GM19238 (cell line): ENCODE measurements at regions not wholly inside any gene's neighbourhood (a gene's known extent, or its start where the extent isn't known, plus 50 kb on each side); places are given as distances from the start of the nearest gene placed in this dataset.
"Not testable (repeated sequence)": the region's sequence is repeated elsewhere in the genome, so short reads cannot be mapped to it uniquely, and the experiment has no call there.

Experiments
- DNase-seq: peaks from one replicate; pipeline ENCODE4 v3.0.0; 2011; ENCODE audit warnings: low spot score; ENCODE audit not compliant: insufficient read length

DNA sequence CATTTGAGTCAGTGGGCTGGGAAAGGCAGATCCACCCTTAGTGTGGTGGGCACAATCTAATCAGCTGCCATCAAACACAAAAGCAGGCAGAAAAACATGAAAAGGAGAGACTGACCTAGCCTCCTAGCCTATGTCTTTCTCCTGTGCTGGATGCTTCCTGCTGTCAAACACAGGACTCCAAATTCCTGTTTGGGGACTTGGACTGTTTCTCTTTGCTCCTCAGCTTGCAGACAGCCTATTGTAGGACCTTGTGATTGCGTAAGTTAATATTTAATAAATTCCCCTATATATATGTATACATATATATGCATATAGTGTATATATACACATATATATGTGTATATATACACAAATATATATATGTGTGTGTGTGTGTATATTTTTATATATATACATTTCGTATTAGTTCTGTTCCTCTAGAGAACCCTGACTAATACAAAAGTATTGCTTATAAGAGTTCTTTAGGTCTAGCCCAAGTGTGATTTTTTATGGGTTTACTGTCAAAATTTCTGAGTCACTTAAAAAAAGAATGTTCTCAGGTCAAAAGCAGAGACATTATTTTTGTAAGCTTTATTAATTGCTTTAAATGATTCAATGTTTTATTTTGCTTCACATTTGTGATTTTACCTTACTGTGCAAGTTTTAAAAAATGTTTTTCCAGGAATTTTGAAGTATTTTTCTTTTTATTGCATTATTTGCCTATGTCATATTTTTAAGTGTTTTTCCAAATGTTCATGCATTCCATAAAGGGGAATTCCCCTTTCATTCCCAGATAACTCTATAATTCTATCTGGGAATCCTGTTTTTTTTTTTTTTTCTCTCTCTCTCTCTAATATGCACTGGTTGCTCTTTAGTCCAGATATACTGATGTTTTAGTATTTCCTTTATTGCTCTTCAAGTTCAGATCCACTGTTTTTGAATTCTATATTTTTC, 92.1 kb upstream of the ADAMTS5 start:
- no peak for DNase-seq

DNA sequence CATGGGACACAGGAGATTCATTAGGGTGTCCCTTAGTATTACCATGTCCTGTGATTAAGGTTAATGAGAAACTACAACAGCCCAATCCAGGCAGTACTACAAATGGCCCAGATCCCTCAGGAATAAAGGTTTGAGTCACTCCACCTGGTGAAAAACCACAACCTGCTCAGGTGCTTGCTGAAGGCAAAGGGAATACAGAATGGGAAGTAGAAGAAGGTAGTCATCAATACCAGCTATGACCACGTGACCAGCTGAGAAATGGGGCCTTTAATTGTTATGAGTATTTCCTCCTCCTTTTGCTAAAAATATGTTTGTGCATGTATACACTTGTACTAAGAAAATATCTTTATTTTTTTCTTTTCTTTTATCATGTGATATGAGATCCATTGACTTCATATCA, 91.1 kb upstream of the ADAMTS5 start:
- no peak for DNase-seq

DNA sequence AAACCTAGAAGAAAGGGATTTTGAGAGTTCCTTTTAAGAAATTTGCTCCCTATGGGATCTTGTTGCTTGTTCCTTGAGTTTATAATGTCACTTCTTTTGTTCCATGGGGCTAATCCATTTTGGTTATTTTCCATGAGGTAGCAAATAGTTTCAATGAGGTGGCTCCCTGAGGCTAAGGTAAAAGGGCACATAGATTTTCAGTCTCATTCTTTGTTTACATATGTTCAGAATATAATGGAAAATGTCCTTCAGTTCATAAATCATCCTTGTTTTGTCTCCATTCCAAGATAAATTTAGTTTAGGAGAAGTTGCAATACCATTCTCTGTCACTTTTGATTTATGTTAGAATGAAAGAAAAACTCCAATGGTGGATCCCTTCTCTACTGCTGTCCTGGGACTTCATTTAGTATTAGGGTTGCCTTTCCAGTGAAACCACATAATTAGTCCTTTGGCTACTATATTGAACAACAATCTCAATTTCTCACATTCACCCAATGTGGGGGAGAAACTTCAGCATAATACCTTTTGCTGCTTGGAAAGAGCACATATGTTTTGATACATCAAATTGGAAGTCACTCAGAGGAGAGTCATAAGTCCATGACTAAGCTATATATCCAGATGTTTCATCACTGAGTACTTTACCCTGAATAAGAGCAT, 80.9 kb upstream of the ADAMTS5 start:
- no peak for DNase-seq

DNA sequence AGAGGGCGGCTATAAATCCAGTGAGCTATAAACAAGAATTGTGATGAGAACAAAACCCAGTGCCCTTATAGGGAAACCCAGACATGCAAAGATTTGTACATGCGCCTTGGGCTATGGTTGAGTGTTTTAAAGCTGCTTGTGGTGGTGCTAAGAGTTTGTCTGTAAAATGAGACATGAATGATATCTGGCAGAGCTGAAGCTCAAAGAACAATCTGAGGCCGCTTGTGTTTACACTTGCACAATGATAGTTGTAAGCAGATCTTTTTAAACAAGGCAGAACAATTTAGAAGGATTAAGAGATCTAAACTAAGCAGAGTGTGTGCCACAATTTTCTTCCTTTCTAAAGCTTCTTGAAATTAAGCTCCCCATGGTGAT, 80.4 kb upstream of the ADAMTS5 start:
- no peak for DNase-seq

DNA sequence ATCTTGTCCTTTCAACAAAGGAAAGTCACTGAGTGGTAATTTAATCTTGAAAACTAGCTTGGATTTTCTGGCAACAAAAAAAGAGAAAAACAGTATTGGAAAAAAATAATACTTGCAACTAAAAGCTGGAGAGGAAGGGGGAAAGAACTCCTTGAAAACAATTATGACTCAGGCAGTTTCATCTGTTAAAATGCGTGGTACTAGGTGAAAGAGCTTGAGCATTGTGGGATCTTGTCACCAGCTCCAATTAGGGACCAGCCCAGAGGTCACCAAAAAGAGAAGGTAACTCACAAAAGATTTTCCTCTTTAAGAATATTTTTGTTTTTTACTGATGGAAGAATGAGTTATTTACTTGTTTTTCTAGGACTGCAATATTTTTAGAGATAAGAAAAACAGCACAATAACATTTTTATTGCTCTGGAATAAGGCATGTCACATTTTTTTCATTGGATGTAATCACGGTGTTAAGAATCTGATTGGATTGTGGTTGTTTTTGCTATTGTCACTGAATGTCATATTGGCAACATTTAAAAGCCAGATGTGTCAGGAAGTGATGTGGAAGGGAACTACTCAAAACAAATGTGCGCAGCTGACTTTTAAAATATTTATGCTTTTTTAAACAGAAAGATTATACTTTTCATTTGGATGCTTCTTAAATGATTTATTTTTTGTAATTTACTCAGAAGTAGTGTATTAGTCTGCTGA, 78.5 kb upstream of the ADAMTS5 start:
- no peak for DNase-seq

DNA sequence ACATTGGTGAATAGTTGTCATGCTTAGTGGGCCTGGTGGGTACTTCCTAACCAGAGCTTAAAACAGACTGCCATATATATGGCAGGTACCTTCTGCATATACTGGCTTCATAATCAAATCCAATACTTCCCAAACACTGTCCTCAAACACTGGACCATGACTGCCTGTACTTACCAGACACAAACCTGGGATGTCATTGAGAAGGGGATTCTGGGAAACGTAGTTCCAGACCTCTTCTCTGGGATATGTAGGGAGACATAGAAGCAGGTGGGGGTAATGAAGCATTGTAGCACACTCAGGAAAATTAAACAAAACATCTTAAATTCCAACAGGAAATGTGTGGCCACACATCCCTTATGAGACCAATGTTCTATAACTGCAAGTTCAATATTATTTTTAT, 76.5 kb upstream of the ADAMTS5 start:
- DNase-seq, result no peak

DNA sequence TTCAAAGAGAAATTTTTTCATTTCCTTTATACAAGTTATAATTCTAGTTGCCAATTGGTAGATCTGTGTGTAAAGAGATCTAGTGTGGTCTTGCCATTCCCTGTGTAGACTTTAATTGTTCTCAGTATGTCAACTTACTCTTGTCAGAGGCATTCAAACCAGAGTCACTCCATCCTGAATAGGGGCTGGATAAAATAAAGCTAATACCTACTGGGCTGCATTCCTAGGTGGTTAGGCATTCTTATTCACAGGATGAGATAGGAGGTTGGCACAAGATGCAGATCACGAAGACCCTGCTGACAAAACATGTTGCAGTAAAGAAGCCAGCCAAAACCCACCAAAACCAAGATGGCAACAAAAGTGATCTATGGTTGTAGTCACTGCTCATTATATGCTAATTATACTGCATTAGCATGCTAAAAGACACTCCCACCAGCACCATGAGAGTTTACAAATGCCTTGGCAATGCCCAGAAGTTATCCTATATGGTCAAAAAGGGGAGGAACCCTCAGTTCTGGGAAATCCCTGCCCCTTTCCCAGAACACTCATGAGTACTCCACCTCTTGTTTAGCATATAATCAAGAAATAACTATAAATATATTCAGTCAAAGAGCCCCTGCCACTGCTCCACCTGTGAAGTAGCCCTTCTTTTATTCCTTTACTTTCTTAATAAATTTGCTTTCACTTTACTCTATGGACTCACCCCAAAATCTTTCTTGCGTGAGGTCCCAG, 74.0 kb upstream of the ADAMTS5 start:
- no peak for DNase-seq

DNA sequence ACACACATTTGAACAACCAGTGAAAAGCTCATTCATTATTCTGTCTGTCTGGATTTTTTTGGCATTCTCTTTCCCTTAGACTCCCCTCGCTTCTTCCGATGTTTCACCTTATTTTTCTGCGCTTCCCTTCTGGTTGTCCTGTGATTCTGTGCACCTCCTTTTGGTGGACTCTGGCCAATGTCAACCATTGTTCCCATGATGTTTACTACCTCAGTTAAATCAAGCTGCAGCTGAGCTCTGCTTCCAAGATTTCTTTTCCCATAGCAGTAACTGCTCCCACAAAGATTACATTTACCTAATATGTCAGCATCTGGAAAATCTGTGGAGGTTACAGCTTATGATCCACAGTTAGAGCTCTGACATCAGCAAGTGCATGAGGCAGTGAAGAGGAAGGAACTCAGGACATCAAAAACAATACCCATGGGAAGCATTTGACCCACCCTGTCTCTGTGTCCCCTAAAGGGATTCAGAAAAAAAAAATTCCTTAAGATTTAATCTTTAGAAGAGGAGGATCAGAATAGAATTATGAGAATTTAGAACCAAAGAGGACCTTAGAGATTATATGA, 69.9 kb upstream of the ADAMTS5 start:
- no peak for DNase-seq

DNA sequence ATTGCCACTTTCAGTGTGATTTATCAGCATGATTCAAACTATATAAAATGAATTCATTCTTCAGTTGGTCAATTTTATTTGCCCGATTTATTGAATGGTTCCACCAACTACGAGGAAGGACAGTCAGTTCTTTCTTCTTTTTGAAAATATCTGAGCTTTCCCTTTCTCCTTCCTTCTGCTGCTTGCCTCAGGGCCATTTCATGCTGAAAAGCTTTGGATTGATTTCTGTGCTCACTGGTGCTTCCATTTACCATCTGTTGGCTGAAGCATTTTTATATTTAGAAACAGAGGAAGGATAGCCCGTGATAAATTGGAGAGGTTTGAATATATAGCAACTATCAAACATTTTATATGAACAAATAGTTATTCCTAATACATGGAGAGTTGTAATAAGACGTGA, 68.9 kb upstream of the ADAMTS5 start:
- no peak for DNase-seq

DNA sequence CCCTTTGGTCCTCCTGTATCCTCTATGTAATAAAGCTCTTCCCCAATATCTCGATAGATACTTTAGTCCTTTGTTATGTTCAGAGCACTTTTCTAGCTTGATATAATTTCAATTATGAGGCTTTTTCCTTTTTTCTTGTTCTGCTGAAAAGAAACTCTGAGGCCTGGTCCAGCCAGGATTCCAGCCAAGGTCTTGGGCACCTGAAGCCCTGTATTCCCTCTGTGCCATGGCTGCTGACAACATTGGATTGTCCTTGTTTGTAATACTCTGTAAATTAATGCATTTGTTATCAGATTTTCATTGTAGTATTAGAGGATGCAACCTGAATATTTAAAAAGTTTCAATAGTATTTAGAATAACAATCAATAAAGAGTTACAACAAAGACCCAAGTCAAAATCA, 67.9 kb upstream of the ADAMTS5 start:
- DNase-seq, result no peak

DNA sequence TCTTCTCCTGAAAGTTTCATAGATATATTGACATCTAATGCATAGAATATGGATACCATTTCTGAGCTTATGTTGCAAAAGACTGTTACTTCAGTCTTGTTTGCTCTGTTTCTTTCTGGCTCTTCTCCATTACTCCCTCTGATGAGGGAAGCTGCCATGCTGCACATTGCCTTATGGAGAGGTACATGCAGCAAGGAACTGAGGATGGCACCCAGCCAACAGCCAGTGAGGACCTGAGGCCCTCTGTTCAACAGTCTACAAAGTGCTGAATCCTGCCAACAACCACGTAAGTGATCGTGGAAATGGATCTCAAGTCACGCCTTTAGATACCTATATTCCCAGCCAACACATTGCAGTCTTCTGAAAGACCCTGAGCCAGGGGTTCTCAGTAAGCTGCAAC, 66.6 kb upstream of the ADAMTS5 start:
- no peak for DNase-seq

DNA sequence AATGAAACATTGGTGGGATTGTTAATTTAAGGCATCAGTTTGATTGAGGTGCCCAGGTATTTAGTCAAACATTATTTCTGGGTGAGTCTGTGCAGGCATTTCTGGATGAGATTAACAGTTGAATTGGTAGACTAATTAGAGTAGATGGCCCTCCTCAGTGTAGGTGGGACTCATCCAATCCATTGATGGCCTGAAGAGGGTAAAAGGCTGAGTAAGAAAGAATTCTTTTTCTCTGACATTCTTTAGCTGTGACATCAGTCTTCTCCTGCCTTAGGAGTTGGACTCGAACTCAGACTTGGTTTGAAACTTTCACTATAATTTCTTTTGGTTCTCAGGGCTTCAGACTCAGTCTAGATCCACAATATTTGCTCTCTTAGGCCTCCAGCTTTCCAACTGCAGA, 59.6 kb upstream of the ADAMTS5 start:
- no peak for DNase-seq

DNA sequence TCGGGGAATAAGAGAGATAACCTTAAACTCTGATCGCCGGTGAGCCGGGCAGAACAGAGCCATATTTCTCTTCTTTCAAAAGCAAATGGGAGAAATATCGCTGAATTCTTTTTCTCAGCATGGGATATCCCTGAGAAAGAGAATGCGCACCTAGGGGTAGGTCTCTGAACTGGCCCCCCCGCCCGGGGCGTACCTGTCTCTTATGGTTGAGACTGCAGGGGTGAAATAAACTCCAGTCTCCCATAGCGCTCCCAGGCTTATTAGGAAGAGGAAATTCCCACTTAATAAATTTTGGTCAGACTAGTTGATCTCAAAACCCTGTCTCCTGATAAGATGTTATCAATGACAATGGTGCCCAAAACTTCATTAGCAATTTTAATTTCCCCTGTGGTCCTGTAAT, 58.8 kb upstream of the ADAMTS5 start:
- DNase-seq, result not testable (repeated sequence)

DNA sequence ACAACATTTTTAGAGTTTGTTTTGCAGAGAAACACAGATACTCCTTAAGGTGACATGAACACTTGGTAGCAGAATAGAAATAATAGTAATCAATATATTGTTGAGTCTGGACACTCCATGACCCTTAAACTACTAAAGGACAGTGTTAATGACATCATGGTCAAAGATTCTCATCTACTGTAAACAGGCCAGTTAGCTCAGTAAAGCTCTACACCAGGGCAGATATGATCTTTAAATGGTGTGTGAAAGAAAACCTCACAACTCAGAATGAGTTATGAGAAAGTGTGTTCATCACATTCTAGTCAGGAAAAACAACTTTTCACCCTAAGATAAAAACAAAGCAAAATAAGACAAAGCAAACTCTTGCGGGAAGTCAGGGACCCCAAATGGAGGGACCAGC, 58.1 kb upstream of the ADAMTS5 start:
- no peak for DNase-seq

DNA sequence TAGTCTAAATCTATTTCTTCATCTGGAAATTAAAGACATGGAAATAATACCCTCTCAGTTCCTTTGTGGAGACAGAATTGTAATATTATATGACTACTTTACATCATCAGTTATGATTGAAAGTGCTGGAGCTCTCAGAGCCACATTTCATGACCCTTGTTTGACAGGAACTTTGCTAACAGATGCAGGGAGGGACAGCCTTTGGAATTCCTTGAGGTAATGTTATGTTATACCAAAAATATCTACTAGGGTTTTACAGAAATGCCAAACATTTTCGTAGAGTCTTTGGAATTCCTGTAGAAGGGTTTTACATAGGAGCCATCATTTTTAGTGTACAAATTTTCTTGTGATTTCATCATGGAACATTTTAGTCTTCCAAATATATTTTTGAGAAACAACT, 57.4 kb upstream of the ADAMTS5 start:
- DNase-seq, result no peak

DNA sequence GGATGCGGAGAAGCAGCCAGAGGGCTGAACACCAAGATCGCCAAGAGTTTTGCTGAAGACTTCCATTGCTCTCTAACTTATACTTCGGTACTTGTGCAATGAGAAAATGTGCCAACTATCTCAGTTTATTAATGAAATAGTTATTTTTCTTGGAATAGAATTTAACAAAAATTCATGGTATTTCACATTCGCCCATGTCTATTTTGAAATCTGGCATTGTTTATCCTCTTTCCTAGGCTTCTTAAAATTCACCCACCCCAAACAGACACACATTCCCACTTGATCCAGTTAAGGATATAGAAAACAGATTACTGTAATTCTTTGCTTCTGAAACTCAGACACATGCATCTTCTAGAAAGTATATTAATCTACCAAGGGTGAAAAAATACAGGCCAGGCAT, 56.3 kb upstream of the ADAMTS5 start:
- DNase-seq, result no peak

DNA sequence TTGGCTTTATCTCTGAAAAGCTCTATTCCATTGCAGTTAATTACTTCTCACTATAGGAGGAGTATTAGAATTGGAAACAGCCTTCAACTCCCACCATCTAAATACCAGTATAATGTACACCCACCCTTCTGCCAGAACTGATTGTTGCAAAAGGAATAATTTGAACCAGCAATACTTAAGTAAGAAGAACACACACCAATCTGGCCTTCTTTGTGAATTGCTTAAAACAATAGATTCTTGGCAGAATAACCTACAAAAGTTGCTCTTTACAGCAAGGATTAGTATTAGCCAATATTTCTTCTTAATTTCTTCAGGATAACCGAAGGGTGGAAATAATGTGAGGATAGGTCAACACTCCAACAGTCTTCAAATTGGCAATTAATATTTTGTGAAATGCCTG, 54.9 kb upstream of the ADAMTS5 start:
- DNase-seq, result no peak

DNA sequence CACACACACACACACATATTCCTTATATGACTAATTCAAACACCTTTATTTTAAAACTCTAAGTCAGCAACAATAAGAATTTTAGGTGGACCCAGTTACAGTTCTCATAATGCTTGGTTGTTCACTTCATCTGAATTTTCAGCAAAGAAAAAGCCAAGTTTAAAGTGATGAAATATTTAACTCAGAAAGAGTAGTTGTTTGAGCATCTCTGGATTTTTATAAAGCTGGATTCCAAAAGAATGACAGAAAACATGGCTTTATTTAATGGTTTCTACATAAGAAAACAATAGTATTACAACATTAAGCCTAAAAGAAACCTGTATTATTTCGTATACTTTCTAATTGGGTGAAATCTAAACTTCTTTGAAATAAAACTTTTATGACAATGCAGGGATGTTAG, 54.2 kb upstream of the ADAMTS5 start:
- no peak for DNase-seq

DNA sequence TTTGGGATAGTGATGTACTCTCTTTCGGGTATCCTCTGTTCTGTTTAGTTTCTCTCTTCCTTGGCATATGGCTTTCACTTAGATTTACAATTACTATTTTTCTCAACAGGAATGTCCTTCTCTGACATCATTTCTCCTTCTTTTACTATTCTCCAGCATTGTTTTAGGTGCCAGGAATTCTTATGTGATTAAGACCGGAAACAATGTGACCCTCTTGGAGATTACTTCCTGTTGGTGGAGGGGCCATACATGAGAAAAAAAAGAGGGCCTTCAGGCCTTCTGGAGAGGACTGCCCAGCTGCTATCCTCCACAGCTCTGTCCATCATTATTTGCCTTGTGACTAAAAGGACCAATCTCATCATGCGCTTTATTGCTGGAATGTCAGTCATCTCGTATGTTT, 50.4 kb upstream of the ADAMTS5 start:
- DNase-seq, result no peak
